CD4-positive, CD25-positive, alpha-beta regulatory T cell (primary cell): ENCODE measurements at regions not wholly inside any gene's neighbourhood (a gene's known extent, or its start where the extent isn't known, plus 50 kb on each side); places are given as distances from the start of the nearest gene placed in this dataset.

Experiments
- ATAC-seq, 2 donors: fragments of 150-1000 bp; cut with Tn5 transposase; one replicate each; pipeline ENCODE4 v1.10.0; 2021; ENCODE audit warnings: low read depth in 2 of 2, moderate number of reproducible peaks in 2 of 2, moderate library complexity in 1 of 2
- DNase-seq, 3 donors: peaks; one replicate each; pipeline versions ENCODE4 v3.0.0 to v3.0.0-alpha.2; 2012 to 2022; ENCODE audit warnings: mixed read lengths in 1 of 3
- H3K27ac ChIP-seq: one replicate; pipeline ENCODE4 v1.7.0; 2013; ENCODE audit warnings: mild to moderate bottlenecking, low read length; ENCODE audit not compliant: insufficient read depth, poor library complexity, severe bottlenecking
- H3K27me3 ChIP-seq: one replicate; pipeline ENCODE4 v1.7.0; 2013; ENCODE audit warnings: low read length; ENCODE audit not compliant: control insufficient read depth, insufficient read depth
- H3K36me3 ChIP-seq: one replicate; pipeline ENCODE4 v1.7.0; 2013; ENCODE audit warnings: mild to moderate bottlenecking, low read length, moderate library complexity; ENCODE audit not compliant: control insufficient read depth, insufficient read depth
- H3K4me1 ChIP-seq: 2 replicates; pipeline ENCODE4 v1.7.0; 2013; ENCODE audit warnings: mild to moderate bottlenecking, low read length; ENCODE audit not compliant: insufficient read depth, control insufficient read depth, poor library complexity, severe bottlenecking
- H3K4me3 ChIP-seq: one replicate; pipeline ENCODE4 v1.7.0; 2013; ENCODE audit warnings: low read depth, mild to moderate bottlenecking, low read length, moderate library complexity
- H3K9me3 ChIP-seq, 2 experiments: 1 replicate in 1 of 2; 2 replicates in 1 of 2; pipeline ENCODE4 v1.7.0; 2013; ENCODE audit warnings: low read length in 2 of 2, mild to moderate bottlenecking in 1 of 2, moderate library complexity in 1 of 2; ENCODE audit not compliant: control insufficient read depth in 2 of 2
- H3K27ac Mint-ChIP-seq, 3 donors: one replicate each; pipeline ENCODE4 v1.8.0; 2020 to 2022; ENCODE audit warnings: mild to moderate bottlenecking in 3 of 3, mixed read lengths in 3 of 3, moderate library complexity in 2 of 3
- H3K27me3 Mint-ChIP-seq: one replicate; pipeline ENCODE4 v1.8.0; 2022; ENCODE audit warnings: mild to moderate bottlenecking, mixed read lengths
- H3K36me3 Mint-ChIP-seq: one replicate; pipeline ENCODE4 v1.8.0; 2020; ENCODE audit warnings: mixed read lengths
- H3K4me1 Mint-ChIP-seq, 4 donors: one replicate each; pipeline ENCODE4 v1.8.0; 2020 to 2022; ENCODE audit warnings: mixed read lengths in 4 of 4, mild to moderate bottlenecking in 1 of 4
- H3K4me3 Mint-ChIP-seq, 4 donors: one replicate each; pipeline ENCODE4 v1.8.0; 2020 to 2022; ENCODE audit warnings: mild to moderate bottlenecking in 4 of 4, mixed read lengths in 4 of 4, moderate library complexity in 3 of 4
- H3K9me3 Mint-ChIP-seq, 7 donors: one replicate each; pipeline ENCODE4 v1.8.0; 2020 to 2022; ENCODE audit warnings: mixed read lengths in 7 of 7, mild to moderate bottlenecking in 3 of 7, moderate library complexity in 2 of 7

DNA sequence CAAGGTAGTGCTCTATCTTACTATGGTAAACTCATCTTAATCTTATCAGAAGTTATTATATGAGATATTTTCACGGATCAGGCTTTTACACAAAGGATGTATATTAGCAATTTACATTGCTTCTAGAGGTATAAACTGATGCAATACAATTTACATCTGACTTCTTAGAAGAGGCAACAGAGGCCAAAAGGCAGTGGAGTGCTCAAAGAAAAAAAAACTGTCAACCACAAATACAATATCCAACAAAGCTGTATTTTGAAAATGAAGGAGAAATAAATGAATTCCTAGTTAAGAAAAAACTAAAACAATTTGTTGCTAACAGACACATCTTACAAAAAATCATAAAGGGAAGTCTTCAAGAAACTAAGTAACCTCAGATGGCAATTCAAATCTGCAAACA, 1031.5 kb upstream of the CNTNAP5 start:
- no peak overlapping the region for H3K4me3 Mint-ChIP-seq
- no peak overlapping the region for H3K27ac ChIP-seq

DNA sequence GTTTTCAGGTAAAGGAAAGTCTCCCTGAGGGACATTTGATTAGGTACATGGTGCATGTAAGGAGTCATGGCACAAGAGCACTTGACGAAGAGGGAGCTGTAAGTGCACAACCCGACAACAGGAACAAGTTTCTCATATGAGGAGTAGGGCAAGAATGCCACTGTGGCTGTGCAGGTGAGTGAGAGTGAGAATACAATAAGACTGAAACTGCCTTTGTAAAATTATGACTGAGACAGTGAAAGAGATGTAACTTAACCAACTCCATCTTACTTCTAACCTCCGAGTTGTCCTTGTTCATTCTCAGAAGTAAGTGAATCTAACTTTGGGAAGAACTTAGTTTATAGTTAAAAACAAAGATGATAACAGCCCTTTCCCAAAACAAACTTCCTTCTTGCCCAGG, 1025.8 kb upstream of the CNTNAP5 start:
- no peaks in the 10 kb centered on the region for H3K36me3 ChIP-seq
- no peak for ATAC-seq
- Mint-ChIP-seq H3K27ac (no peak overlapping the region), H3K9me3 (peaks cover 4 to 27% (median 13%) of the 10 kb centered on the region in 7 donors), H3K4me3 (no peak overlapping the region), H3K27me3 (no peaks in the 10 kb centered on the region), H3K4me1 (no peaks in the 10 kb centered on the region), H3K36me3 (no peaks in the 10 kb centered on the region)
- H3K4me1 ChIP-seq, result no peaks in the 10 kb centered on the region
- peaks cover 0 to 7% of the 10 kb centered on the region in 2 experiments for H3K9me3 ChIP-seq
- H3K27ac ChIP-seq, result no peak overlapping the region
- no peaks in the 10 kb centered on the region for H3K27me3 ChIP-seq
- DNase-seq, result no peak
- no peak overlapping the region for H3K4me3 ChIP-seq

More for the DNA sequence above, 1031.5 kb upstream of the CNTNAP5 start:
- ATAC-seq (no peak), DNase-seq (no peak)
- H3K27me3 ChIP-seq, result no peaks in the 10 kb centered on the region
- no peaks in the 10 kb centered on the region for H3K36me3 ChIP-seq
- peaks cover 0 to 4% of the 10 kb centered on the region in 2 experiments for H3K9me3 ChIP-seq
- H3K4me1 ChIP-seq, result no peaks in the 10 kb centered on the region
- Mint-ChIP-seq H3K4me1 (no peaks in the 10 kb centered on the region), H3K36me3 (no peaks in the 10 kb centered on the region), H3K27ac (no peak overlapping the region), H3K27me3 (no peaks in the 10 kb centered on the region), H3K9me3 (peaks cover 5 to 9% (median 6%) of the 10 kb centered on the region in 7 donors)
- H3K4me3 ChIP-seq, result no peak overlapping the region

DNA sequence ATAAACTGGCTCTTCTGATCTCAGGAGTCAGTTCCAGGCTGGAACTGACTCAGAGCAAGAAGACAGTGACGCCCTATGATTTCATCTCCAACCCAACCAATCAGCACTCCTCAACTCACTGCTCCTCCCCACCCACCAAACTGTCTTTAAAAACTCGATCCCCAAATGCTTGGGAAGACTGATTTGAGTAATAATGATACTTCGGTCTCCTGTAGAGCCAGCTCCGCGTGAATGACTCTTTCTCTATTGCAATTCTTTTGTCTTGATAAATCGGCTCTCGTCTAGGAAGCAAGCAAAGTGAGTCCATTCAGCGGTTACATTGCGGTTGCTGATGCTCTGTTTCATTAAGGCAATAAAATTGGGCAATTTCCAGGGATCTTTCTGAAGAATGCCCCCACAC, 1025.3 kb upstream of the CNTNAP5 start:
- Histone ChIP-seq H3K4me3 (no peak overlapping the region), H3K4me1 (no peaks in the 10 kb centered on the region), H3K9me3 (peaks cover 0 to 11% of the 10 kb centered on the region in 2 experiments), H3K36me3 (no peaks in the 10 kb centered on the region), H3K27ac (no peak overlapping the region), H3K27me3 (no peaks in the 10 kb centered on the region)
- DNase-seq (no peak), ATAC-seq (no peak)
- H3K4me3 Mint-ChIP-seq, result no peak overlapping the region
- H3K27ac Mint-ChIP-seq, result no peak overlapping the region
- H3K36me3 Mint-ChIP-seq, result no peaks in the 10 kb centered on the region
- no peaks in the 10 kb centered on the region for H3K27me3 Mint-ChIP-seq
- H3K9me3 Mint-ChIP-seq, result peaks cover 5 to 27% (median 12%) of the 10 kb centered on the region in 7 donors
- no peaks in the 10 kb centered on the region for H3K4me1 Mint-ChIP-seq

DNA sequence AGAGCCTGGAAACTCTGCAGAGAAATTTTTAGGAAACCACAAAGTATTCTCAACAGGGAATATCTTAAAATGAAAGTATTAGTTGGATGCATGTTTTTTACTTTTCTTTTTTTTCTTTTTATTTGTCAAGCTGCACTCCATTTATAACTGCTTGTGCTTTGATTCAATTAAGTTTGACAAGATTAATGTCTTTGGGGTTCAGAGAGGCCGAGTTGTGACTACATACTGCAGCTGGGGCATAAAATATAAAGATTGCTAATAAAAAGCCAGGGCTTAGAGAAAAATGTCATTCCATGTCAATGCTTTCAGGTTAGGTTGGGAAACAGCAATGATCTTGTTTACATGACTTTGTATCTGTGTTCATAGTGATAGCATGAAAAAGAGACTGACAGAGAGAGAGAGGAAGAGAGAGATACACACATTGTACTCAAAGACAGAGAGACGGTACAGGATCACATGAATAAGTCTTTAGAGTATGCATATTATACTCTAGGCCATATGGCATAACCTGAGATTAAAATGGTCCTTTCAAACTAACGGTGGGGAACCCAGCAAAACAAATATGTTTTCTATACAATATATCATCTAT, 1022.3 kb upstream of the CNTNAP5 start:
- ATAC-seq, result no peak
- H3K27me3 Mint-ChIP-seq, result no peaks in the 10 kb centered on the region

DNA sequence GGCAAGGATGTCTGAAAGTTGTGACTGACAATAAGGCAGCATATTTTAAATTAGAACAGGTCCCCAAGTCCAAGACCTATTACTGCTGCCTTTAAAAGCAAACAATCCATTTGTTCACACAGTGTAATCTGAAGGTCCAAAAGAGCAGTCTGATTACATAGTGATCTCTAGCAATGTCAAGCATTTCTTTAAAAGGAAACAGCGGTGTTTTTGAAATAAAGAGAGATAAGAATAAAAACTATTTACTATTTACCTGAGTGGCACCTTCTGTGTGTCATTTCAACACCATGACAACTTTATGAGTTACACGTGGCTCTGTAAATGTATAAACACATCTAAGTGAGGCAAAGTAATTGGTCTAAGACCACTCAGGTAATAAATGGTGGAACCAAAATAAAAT, 1009.9 kb upstream of the CNTNAP5 start:
- Mint-ChIP-seq H3K27ac (no peak overlapping the region), H3K36me3 (no peaks in the 10 kb centered on the region), H3K4me1 (no peaks in the 10 kb centered on the region), H3K27me3 (no peaks in the 10 kb centered on the region), H3K9me3 (peaks cover 0 to 19% (median 6%) of the 10 kb centered on the region in 7 donors), H3K4me3 (no peak overlapping the region)
- ATAC-seq (no peak), DNase-seq (no peak)
- Histone ChIP-seq H3K36me3 (no peaks in the 10 kb centered on the region), H3K4me1 (no peaks in the 10 kb centered on the region), H3K27me3 (no peaks in the 10 kb centered on the region), H3K27ac (no peak overlapping the region), H3K4me3 (no peak overlapping the region), H3K9me3 (peaks cover 0 to 3% of the 10 kb centered on the region in 2 experiments)

More for the DNA sequence above, 1022.3 kb upstream of the CNTNAP5 start:
- Mint-ChIP-seq H3K4me3 (no peak overlapping the region), H3K9me3 (peaks cover 6 to 43% (median 16%) of the 10 kb centered on the region in 7 donors), H3K27ac (no peak overlapping the region), H3K36me3 (no peaks in the 10 kb centered on the region), H3K4me1 (no peaks in the 10 kb centered on the region)
- no peak for DNase-seq
- H3K4me3 ChIP-seq, result no peak overlapping the region
- no peaks in the 10 kb centered on the region for H3K27me3 ChIP-seq
- no peaks in the 10 kb centered on the region for H3K4me1 ChIP-seq
- no peaks in the 10 kb centered on the region for H3K36me3 ChIP-seq
- H3K9me3 ChIP-seq, result peaks cover 0 to 20% of the 10 kb centered on the region in 2 experiments
- no peak overlapping the region for H3K27ac ChIP-seq

DNA sequence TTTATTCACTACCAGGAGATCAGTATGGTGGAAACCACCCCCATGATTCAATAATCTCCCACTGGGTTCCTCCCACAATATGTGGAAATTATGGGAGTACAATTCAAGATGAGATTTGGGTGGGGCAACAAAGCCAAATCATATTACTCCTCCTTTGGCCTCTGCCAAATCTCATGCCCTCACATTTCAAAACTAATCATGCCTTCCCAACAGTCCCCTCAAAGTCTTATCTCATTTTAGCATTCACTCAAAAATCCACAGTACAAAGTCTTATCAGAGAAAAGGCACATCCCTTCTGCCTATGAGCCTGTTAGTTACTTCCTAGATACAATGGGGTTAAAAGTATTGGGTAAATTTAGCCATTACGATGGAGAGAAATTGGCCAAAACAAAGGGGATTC, 989.5 kb upstream of the CNTNAP5 start:
- no peaks in the 10 kb centered on the region for H3K36me3 ChIP-seq
- Mint-ChIP-seq H3K27me3 (no peaks in the 10 kb centered on the region), H3K9me3 (peaks cover 6 to 24% (median 16%) of the 10 kb centered on the region in 7 donors), H3K36me3 (no peaks in the 10 kb centered on the region), H3K4me3 (no peak overlapping the region), H3K27ac (no peak overlapping the region), H3K4me1 (no peaks in the 10 kb centered on the region)
- no peaks in the 10 kb centered on the region for H3K27me3 ChIP-seq
- peaks cover 5 to 8% of the 10 kb centered on the region in 2 experiments for H3K9me3 ChIP-seq
- no peaks in the 10 kb centered on the region for H3K4me1 ChIP-seq
- no peak overlapping the region for H3K27ac ChIP-seq
- DNase-seq, result no peak
- ATAC-seq, result no peak
- H3K4me3 ChIP-seq, result no peak overlapping the region

DNA sequence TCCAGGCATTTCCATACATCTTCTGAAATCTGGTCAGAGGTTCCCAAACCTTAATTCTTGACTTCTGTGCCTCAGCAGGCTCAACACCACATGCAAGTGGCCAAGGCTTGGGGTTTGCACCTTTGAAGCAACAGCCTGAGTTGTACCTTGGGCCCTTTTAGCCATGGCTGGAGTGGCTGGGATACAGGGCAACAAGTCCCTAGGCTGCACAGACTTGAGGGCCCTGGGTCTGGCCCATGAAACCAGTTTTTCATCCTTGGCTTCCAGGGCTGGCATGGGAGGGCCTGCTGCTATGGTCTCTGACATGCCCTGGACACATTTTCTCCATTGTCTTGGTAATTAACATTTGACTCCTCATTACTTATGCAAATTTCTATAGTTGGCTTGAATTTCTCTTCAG, 988.8 kb upstream of the CNTNAP5 start:
- H3K27ac ChIP-seq, result no peak overlapping the region
- H3K27ac Mint-ChIP-seq, result no peak overlapping the region
- no peaks in the 10 kb centered on the region for H3K4me1 ChIP-seq
- peaks cover 5 to 24% (median 14%) of the 10 kb centered on the region in 7 donors for H3K9me3 Mint-ChIP-seq
- H3K27me3 ChIP-seq, result no peaks in the 10 kb centered on the region
- no peaks in the 10 kb centered on the region for H3K4me1 Mint-ChIP-seq
- no peak for ATAC-seq
- no peak overlapping the region for H3K4me3 Mint-ChIP-seq
- no peak for DNase-seq
- H3K27me3 Mint-ChIP-seq, result no peaks in the 10 kb centered on the region
- no peaks in the 10 kb centered on the region for H3K36me3 Mint-ChIP-seq
- H3K36me3 ChIP-seq, result no peaks in the 10 kb centered on the region
- H3K4me3 ChIP-seq, result no peak overlapping the region
- H3K9me3 ChIP-seq, result peaks cover 3 to 8% of the 10 kb centered on the region in 2 experiments

DNA sequence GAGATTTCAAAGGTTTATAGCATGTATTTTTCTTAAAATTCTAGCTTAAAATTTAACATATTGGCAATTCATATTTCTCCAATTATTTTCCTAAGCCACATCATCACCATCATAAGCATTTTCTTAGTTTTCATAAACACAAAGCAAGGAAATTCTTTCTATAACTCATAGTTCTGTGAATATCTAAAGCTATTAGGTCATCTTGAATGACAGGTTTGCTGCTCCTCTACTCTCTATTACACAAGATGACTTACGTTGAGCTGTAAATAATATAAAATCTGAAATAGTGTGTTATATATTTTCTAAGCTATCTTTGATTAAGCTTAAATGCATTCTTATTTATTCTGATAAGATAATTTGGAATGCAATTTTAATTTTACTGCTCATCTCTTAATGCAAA, 984.6 kb upstream of the CNTNAP5 start:
- H3K27ac Mint-ChIP-seq, result no peak overlapping the region
- H3K27me3 Mint-ChIP-seq, result no peaks in the 10 kb centered on the region
- H3K4me1 Mint-ChIP-seq, result no peaks in the 10 kb centered on the region
- Histone ChIP-seq H3K4me1 (no peaks in the 10 kb centered on the region), H3K36me3 (no peaks in the 10 kb centered on the region), H3K27ac (no peak overlapping the region), H3K4me3 (no peak overlapping the region), H3K9me3 (peaks cover 0 to 4% of the 10 kb centered on the region in 2 experiments), H3K27me3 (no peaks in the 10 kb centered on the region)
- peaks cover 3 to 19% (median 9%) of the 10 kb centered on the region in 7 donors for H3K9me3 Mint-ChIP-seq
- DNase-seq (no peak), ATAC-seq (no peak)
- no peaks in the 10 kb centered on the region for H3K36me3 Mint-ChIP-seq
- no peak overlapping the region for H3K4me3 Mint-ChIP-seq
